ENCODE measurements at regions not wholly inside any gene's neighbourhood (a gene's known extent, or its start where the extent isn't known, plus 50 kb on each side); places are given as distances from the start of the nearest gene placed in this dataset.
"Not testable (repeated sequence)": the region's sequence is repeated elsewhere in the genome, so short reads cannot be mapped to it uniquely, and the experiment has no call there.

GRCh38 chr3:106144030-106144429 lies 275.2 kb upstream of the CBLB start:
- H3K4me3 ChIP-seq, result no peak overlapping the region
- peaks cover 2% of the 10 kb centered on the region for H3K9me3 ChIP-seq
- DNase-seq, result no peak
- no peaks in the 10 kb centered on the region for H3K36me3 ChIP-seq
- H3K27me3 ChIP-seq, result no peaks in the 10 kb centered on the region

GRCh38 chr3:106148440-106149082 lies 279.7 kb upstream of the CBLB start:
- not testable (repeated sequence) for H3K27me3 ChIP-seq, H3K36me3 ChIP-seq, H3K4me3 ChIP-seq, DNase-seq, H3K9me3 ChIP-seq

GRCh38 chr3:106157411-106157810 lies 288.6 kb upstream of the CBLB start:
- DNase-seq, result no peak
- Histone ChIP-seq H3K4me3 (no peak overlapping the region), H3K9me3 (no peaks in the 10 kb centered on the region), H3K36me3 (no peaks in the 10 kb centered on the region), H3K27me3 (no peaks in the 10 kb centered on the region)

- DNase-seq, result no peak
- Histone ChIP-seq H3K36me3 (no peaks in the 10 kb centered on the region), H3K4me3 (no peak overlapping the region), H3K9me3 (no peaks in the 10 kb centered on the region; the same call in 1 of the 2 replicates), H3K27me3 (no peaks in the 10 kb centered on the region)
Observed at GRCh38 chr3:106160396-106160795, 291.6 kb upstream of the CBLB start.

GRCh38 chr3:106161246-106161645 lies 292.4 kb upstream of the CBLB start:
- Histone ChIP-seq H3K27me3 (no peaks in the 10 kb centered on the region), H3K9me3 (no peaks in the 10 kb centered on the region; the same call in 1 of the 2 replicates), H3K4me3 (no peak overlapping the region), H3K36me3 (no peaks in the 10 kb centered on the region)
- DNase-seq, result no peak

- DNase-seq, result no peak
- Histone ChIP-seq H3K36me3 (no peaks in the 10 kb centered on the region), H3K9me3 (no peaks in the 10 kb centered on the region; the same call in 1 of the 2 replicates), H3K27me3 (no peaks in the 10 kb centered on the region), H3K4me3 (no peak overlapping the region)
Observed at GRCh38 chr3:106167728-106168127, 298.9 kb upstream of the CBLB start.

- no peaks in the 10 kb centered on the region for H3K27me3 ChIP-seq
- DNase-seq, result no peak
- H3K9me3 ChIP-seq, result no peaks in the 10 kb centered on the region
- H3K36me3 ChIP-seq, result no peaks in the 10 kb centered on the region
- no peak overlapping the region for H3K4me3 ChIP-seq
Observed at GRCh38 chr3:106168962-106169750, 300.3 kb upstream of the CBLB start.

- Histone ChIP-seq H3K27me3 (no peaks in the 10 kb centered on the region), H3K36me3 (no peaks in the 10 kb centered on the region), H3K4me3 (no peak overlapping the region), H3K9me3 (no peaks in the 10 kb centered on the region)
- DNase-seq, result no peak
Observed at GRCh38 chr3:106170636-106171035, 301.8 kb upstream of the CBLB start.

- no peak for DNase-seq
- Histone ChIP-seq H3K4me3 (no peak overlapping the region), H3K9me3 (no peaks in the 10 kb centered on the region), H3K36me3 (no peaks in the 10 kb centered on the region), H3K27me3 (no peaks in the 10 kb centered on the region)
Observed at GRCh38 chr3:106172101-106172500, 303.3 kb upstream of the CBLB start.

GRCh38 chr3:106172780-106173179 lies 304.0 kb upstream of the CBLB start:
- Histone ChIP-seq H3K27me3 (no peaks in the 10 kb centered on the region), H3K4me3 (no peak overlapping the region), H3K9me3 (no peaks in the 10 kb centered on the region), H3K36me3 (no peaks in the 10 kb centered on the region)
- no peak for DNase-seq

GRCh38 chr3:106175276-106175675 lies 306.5 kb upstream of the CBLB start:
- Histone ChIP-seq H3K9me3 (no peaks in the 10 kb centered on the region), H3K27me3 (no peaks in the 10 kb centered on the region), H3K36me3 (no peaks in the 10 kb centered on the region), H3K4me3 (no peak overlapping the region)
- no peak for DNase-seq

GRCh38 chr3:106176734-106177133 lies 307.9 kb upstream of the CBLB start:
- Histone ChIP-seq H3K27me3 (no peaks in the 10 kb centered on the region), H3K36me3 (no peaks in the 10 kb centered on the region), H3K4me3 (no peak overlapping the region), H3K9me3 (no peaks in the 10 kb centered on the region)
- DNase-seq, result no peak

- H3K36me3 ChIP-seq, result no peaks in the 10 kb centered on the region
- H3K4me3 ChIP-seq, result no peak overlapping the region
- no peaks in the 10 kb centered on the region for H3K9me3 ChIP-seq
- H3K27me3 ChIP-seq, result no peaks in the 10 kb centered on the region
- DNase-seq, result no peak
Observed at GRCh38 chr3:106182950-106183511, 314.2 kb upstream of the CBLB start.

- H3K27me3 ChIP-seq, result no peaks in the 10 kb centered on the region
- H3K36me3 ChIP-seq, result no peaks in the 10 kb centered on the region
- no peaks in the 10 kb centered on the region for H3K9me3 ChIP-seq
- no peak overlapping the region for H3K4me3 ChIP-seq
- peak; percentile 13 for DNase-seq
Observed at GRCh38 chr3:106183762-106184391, 315.1 kb upstream of the CBLB start.

- no peak for DNase-seq
- Histone ChIP-seq H3K4me3 (no peak overlapping the region), H3K36me3 (no peaks in the 10 kb centered on the region), H3K9me3 (no peaks in the 10 kb centered on the region), H3K27me3 (no peaks in the 10 kb centered on the region)
Observed at GRCh38 chr3:106184540-106185457, 316.0 kb upstream of the CBLB start.

GRCh38 chr3:106185949-106186348 lies 317.1 kb upstream of the CBLB start:
- no peak for DNase-seq

More at GRCh38 chr3:106185949-106186348, 317.1 kb upstream of the CBLB start:
- Histone ChIP-seq H3K4me3 (no peak overlapping the region), H3K27me3 (no peaks in the 10 kb centered on the region), H3K36me3 (no peaks in the 10 kb centered on the region), H3K9me3 (no peaks in the 10 kb centered on the region)

Data from MG63 (cell line).